ENCODE measurements at regions not wholly inside any gene's neighbourhood (a gene's known extent, or its start where the extent isn't known, plus 50 kb on each side); places are given as distances from the start of the nearest gene placed in this dataset.

- no peaks in the 10 kb centered on the region for H3K79me2 ChIP-seq (replicated peaks; ENCODE audit: insufficient read depth, low read length)
- no peak overlapping the region for H3K9ac ChIP-seq (ENCODE audit: low read length)
- no peak overlapping the region for H3K4me2 ChIP-seq (ENCODE audit: low read length)
- H3K27me3 ChIP-seq (ENCODE audit: insufficient read depth, low read depth, low read length) = no peaks in the 10 kb centered on the region
- H3K36me3 ChIP-seq (ENCODE audit: insufficient read depth, low read length) = no peaks in the 10 kb centered on the region
- TF ChIP-seq POLR2AphosphoS5 (IDR thresholded peaks at IDR 0.05) (no peak), REST (IDR thresholded peaks at IDR 0.05; ENCODE audit: borderline replicate concordance) (no peak), EZH2 (IDR thresholded peaks at IDR 0.05; ENCODE audit: borderline replicate concordance, insufficient read depth, low read length, poor library complexity, severe bottlenecking) (no peak), MXI1 (conservative IDR thresholded peaks at IDR 0.05; ENCODE audit: poor library complexity, severe bottlenecking) (no peak), TAF1 (IDR thresholded peaks at IDR 0.05; ENCODE audit: low read depth) (no peak), SMC3 (conservative IDR thresholded peaks at IDR 0.05; ENCODE audit: poor library complexity) (no peak), EP300 (conservative IDR thresholded peaks at IDR 0.05; ENCODE audit: poor library complexity, severe bottlenecking) (no peak), RAD21 (conservative IDR thresholded peaks at IDR 0.05) (no peak)
- TF ChIP-seq, protein P1, sequence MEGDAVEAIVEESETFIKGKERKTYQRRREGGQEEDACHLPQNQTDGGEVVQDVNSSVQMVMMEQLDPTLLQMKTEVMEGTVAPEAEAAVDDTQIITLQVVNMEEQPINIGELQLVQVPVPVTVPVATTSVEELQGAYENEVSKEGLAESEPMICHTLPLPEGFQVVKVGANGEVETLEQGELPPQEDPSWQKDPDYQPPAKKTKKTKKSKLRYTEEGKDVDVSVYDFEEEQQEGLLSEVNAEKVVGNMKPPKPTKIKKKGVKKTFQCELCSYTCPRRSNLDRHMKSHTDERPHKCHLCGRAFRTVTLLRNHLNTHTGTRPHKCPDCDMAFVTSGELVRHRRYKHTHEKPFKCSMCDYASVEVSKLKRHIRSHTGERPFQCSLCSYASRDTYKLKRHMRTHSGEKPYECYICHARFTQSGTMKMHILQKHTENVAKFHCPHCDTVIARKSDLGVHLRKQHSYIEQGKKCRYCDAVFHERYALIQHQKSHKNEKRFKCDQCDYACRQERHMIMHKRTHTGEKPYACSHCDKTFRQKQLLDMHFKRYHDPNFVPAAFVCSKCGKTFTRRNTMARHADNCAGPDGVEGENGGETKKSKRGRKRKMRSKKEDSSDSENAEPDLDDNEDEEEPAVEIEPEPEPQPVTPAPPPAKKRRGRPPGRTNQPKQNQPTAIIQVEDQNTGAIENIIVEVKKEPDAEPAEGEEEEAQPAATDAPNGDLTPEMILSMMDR (IDR thresholded peaks at IDR 0.05; ENCODE audit: poor library complexity, severe bottlenecking) = no peak
- H2AFZ ChIP-seq (ENCODE audit: low read depth, low read length) = no peak overlapping the region
- H3K9me2 ChIP-seq (ENCODE audit: insufficient read depth, low read length) = no peaks in the 10 kb centered on the region
- no peaks in the 10 kb centered on the region for H3K9me3 ChIP-seq (ENCODE audit: low read length)
- no peaks in the 10 kb centered on the region for H4K20me1 ChIP-seq (ENCODE audit: insufficient read depth)
- H3F3A ChIP-seq (ENCODE audit: insufficient read depth, low read length, poor library complexity, severe bottlenecking) = no peaks in the 10 kb centered on the region
- H3K27ac ChIP-seq (ENCODE audit: low read length) = no peak overlapping the region
- no peak overlapping the region for H3K4me3 ChIP-seq (ENCODE audit: low read length)
Measured at GRCh38 chr10:107371801-107372200, 207.3 kb upstream of the SORCS1 start.

GRCh38 chr10:107364872-107365271 lies 200.4 kb upstream of the SORCS1 start:
- Histone ChIP-seq H3K4me2 (ENCODE audit: low read length) (no peak overlapping the region), H3F3A (ENCODE audit: insufficient read depth, low read length, poor library complexity, severe bottlenecking) (no peaks in the 10 kb centered on the region), H3K9me2 (ENCODE audit: insufficient read depth, low read length) (no peaks in the 10 kb centered on the region), H3K27ac (ENCODE audit: low read length) (no peak overlapping the region), H2AFZ (ENCODE audit: low read depth, low read length) (no peak overlapping the region), H3K27me3 (ENCODE audit: insufficient read depth, low read depth, low read length) (no peaks in the 10 kb centered on the region), H3K4me3 (ENCODE audit: low read length) (no peak overlapping the region), H3K9ac (ENCODE audit: low read length) (no peak overlapping the region), H3K79me2 (replicated peaks; ENCODE audit: insufficient read depth, low read length) (no peaks in the 10 kb centered on the region), H3K36me3 (ENCODE audit: insufficient read depth, low read length) (no peaks in the 10 kb centered on the region), H3K9me3 (ENCODE audit: low read length) (no peaks in the 10 kb centered on the region), H4K20me1 (ENCODE audit: insufficient read depth) (no peaks in the 10 kb centered on the region)
- no peak for TF ChIP-seq MXI1 (conservative IDR thresholded peaks at IDR 0.05; ENCODE audit: poor library complexity, severe bottlenecking)
- TF ChIP-seq, protein P1 (IDR thresholded peaks at IDR 0.05; ENCODE audit: poor library complexity, severe bottlenecking) = no peak
- TF ChIP-seq TAF1 (IDR thresholded peaks at IDR 0.05; ENCODE audit: low read depth) = no peak
- TF ChIP-seq EP300 (conservative IDR thresholded peaks at IDR 0.05; ENCODE audit: poor library complexity, severe bottlenecking) = no peak
- TF ChIP-seq REST (IDR thresholded peaks at IDR 0.05; ENCODE audit: borderline replicate concordance) = no peak
- no peak for TF ChIP-seq RAD21 (conservative IDR thresholded peaks at IDR 0.05)
- TF ChIP-seq EZH2 (IDR thresholded peaks at IDR 0.05; ENCODE audit: borderline replicate concordance, insufficient read depth, low read length, poor library complexity, severe bottlenecking) = no peak
- no peak for TF ChIP-seq SMC3 (conservative IDR thresholded peaks at IDR 0.05; ENCODE audit: poor library complexity)
- no peak for TF ChIP-seq POLR2AphosphoS5 (IDR thresholded peaks at IDR 0.05)
